Activated naive CD4-positive, alpha-beta T cell treated with Interleukin-2 at 50 U/mL for 16 hours (primary cell): ENCODE measurements at regions not wholly inside any gene's neighbourhood (a gene's known extent, or its start where the extent isn't known, plus 50 kb on each side); places are given as distances from the start of the nearest gene placed in this dataset.

ENCODE experiments used
- DNase-seq: peaks from one replicate; pipeline ENCODE4 v3.0.0-alpha.2; 2020

GRCh38 chr18:46329736-46330246 lies 225.6 kb downstream of the HAUS1 start:
- DNase-seq: no peak

DNA sequence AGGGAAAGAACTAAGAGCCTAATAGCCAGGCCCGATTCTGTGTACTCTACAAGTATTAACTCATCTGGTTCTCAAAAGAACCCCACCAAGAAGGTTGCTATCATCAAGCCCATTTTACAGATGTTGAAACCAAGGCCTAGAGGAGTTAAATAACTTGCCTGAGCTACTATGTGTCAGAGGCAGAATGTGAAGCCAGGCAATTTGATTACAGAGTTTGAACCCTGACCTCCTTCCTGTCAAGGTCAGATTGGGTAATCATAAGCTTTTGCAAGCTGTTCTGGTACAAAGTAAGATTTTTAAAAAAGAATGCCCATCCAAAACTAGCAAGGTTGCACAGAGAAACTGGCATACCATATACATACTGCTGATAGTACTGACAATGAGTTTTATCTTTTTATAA lies 227.1 kb downstream of the HAUS1 start:
- no peak for DNase-seq

DNA sequence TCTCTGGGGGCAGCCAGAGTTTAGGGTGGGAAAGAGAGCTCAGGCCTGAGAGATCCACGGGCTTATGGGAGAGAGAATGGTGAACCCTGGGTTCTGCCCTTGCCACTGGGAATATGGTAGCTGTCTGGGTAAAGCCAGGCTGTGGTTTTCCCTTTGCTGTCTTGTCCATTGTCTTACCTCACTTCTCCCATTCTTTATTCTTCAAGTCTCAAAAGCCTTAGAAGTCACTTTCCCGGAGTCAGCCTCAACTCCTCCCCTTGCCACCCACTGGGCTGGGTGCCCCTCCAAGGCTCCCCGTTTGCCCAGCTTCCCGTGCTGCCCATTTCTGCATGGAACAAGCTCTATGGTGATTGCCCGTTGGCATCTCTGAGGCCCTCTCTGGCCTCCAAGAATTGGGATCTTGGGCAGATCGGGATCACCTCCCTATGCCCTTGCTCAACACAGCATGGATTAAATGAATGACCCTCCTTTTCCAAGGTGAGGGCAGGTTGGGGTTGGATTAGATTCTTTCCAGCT lies 228.2 kb downstream of the HAUS1 start:
- no peak for DNase-seq

DNA sequence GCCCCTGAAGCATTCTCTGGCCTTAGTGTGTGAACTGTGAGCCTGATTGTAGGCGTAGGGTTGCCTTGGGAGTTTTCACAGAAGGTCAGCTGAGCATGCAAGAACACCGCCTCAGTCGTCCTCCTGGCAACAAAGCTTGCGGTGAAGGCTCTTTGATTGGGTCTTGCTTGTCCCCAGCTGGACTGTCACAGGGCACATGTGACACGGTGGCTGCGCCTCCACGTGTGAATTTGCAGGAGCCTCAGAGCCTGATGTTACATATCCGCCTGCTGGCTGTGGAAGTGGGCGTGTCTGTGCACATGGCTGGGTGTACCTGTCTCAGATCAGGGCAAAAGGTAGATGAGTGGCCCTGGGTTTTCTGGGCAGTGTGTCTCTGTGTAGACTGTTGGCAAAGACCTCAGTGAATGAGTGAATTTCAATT lies 228.7 kb downstream of the HAUS1 start:
- no peak for DNase-seq

DNA sequence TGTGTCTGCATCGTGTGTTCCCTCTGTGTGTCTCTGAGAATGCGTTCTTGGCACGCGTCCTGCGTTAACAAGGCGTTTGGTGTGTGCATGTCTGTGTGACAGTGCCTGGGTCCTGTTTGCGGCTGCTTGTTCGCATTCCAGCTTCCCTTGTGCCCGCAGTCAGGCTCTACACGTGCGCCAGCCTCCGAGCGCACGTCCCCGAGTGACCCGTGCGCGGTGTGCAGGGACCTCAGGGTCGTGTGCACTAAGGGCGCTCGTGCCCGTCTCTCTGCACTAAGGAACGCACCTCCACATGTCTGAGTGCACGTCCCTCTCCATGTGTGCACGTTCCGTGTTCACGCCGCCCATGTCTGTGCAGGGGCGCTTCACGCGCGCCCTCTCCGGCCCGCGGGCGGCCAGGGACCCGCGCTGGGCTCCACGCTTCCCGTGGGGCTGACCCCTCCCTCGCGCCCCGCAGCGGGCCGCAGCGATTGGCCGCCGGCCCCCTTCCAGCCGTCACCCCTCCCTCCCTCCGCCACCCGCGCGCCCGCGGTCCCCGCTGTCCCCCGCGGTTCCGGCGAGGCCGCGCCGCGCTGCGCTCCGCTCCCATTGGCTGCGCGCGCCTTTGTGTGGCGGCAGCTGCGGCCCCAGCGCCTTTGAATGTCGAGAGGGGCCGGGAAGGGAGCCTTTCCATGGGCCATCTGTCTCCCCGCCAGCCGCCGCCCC lies 229.4 kb downstream of the HAUS1 start:
- peak; percentile 24 for DNase-seq

DNA sequence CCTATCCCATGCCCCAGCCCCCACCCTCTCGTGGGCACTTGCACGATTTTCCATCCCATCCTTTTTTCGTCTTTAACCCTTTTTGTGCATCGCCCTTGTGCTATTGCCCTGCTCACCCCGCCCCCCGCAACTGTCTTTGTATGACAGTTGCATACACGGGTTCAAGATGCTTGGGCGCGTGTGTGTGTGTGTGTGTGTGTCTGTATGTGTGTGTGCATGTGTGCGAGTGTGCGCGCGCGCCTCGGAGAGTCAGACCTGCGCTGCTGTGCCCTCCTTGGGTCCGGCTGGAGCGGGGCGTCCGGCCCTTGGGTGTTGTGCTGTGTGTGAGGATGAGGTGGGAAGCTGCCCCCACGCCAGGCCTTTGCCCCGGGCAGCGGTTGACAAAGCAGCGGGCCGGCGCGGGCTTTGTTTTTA lies 230.7 kb downstream of the HAUS1 start:
- DNase-seq: no peak

DNA sequence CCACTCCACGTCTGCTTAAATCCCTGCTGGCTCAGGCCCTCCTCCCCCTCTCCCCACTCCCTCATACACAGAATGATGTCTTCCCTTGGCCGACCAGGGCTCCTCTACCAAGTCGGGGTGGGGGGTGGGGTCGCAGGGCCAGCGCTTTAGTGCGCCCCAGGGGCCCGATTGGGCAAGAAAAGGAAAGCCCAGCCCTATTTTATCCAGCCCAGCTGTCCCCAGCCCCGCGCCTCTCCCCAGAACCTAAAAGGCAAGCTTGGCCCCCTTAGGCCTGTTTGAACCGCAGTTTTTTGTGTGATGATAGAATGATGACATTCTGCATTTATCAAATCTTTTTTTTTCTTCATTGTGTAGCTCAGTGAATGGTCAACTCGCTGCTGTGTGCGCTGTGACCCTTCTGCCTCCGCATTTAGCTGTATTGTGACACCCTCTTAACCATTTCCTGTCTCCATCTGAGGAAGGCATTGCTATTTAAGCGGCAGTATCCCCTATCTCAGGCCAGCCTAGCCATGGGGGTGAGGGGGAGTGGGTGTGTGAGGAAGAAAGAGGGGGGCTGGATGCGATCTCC lies 231.4 kb downstream of the HAUS1 start:
- DNase-seq: no peak

- no peak for DNase-seq
These were observed 232.3 kb downstream of the HAUS1 start for GRCh38 chr18:46336278-46337111.

GRCh38 chr18:46337271-46337670 lies 233.1 kb downstream of the HAUS1 start:
- DNase-seq: no peak

GRCh38 chr18:46338205-46338604 lies 234.0 kb downstream of the HAUS1 start:
- no peak for DNase-seq

- no peak for DNase-seq
These were observed 234.6 kb downstream of the HAUS1 start for GRCh38 chr18:46338766-46339165.

DNA sequence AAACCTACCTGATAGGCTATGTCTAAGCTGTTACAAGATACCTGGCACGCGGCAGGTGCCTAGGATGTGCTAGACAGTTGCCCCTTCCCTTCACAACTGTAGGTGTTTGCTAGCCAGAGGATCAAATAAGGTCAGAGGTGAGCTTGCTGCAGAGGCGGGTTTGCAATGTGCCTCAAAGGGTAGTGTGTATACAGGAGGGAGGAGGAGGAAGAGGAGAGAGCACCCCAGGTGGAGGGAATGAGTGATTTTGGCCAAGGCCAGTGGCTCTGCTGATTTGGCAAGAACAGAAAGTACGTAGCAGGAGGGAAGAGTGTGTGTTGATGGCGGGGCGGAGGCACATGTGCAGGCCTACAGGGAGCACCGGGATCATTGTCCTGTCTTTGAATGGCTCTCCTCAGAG lies 236.5 kb downstream of the HAUS1 start:
- DNase-seq: no peak

- DNase-seq: no peak
These were observed 237.9 kb downstream of the HAUS1 start for GRCh38 chr18:46341986-46342525.

GRCh38 chr18:46343456-46343855 lies 239.3 kb downstream of the HAUS1 start:
- DNase-seq: no peak

DNA sequence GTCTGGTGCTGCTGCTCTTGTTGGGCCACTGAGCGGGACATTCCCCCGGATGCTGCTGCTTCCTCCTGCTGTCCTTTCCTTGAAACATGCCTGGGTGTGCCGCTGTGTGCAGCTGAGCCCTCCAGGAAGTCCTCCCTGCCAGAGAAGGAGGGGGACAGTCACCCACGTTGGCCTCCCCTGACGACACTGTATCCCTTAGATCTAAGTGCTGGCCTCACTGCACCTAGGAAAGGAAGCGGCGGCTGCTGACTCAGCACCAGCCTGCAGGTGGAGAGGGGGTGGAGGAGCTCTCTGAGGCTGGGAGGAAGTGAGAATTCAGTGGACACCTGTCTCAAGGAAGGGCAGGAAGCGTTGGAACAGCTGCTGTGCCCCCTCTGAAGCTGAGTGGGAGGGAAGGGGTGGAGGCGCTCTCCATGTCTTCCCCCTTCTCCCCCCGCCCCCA lies 239.8 kb downstream of the HAUS1 start:
- peak; percentile 37 for DNase-seq

GRCh38 chr18:46344416-46345180 lies 240.4 kb downstream of the HAUS1 start:
- DNase-seq: no peak

DNA sequence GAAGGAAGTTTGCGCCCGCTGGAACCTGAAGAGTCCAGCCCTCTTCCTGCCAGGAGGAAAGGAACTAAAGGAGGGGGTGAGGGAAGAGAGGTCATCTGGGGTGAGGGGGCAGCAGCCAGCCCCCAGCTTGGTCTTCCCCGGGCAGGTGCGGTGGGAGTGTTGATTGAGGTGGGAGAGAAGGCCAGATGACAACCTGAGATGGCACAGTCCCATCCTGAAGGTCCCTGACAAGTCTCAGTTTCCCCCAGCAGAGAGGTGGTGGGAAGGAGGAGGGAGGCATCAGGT lies 240.9 kb downstream of the HAUS1 start:
- DNase-seq: no peak

- no peak for DNase-seq
These were observed 242.0 kb downstream of the HAUS1 start for GRCh38 chr18:46346213-46346612.

- DNase-seq: no peak
These were observed 242.9 kb downstream of the HAUS1 start for GRCh38 chr18:46346896-46347630.

DNA sequence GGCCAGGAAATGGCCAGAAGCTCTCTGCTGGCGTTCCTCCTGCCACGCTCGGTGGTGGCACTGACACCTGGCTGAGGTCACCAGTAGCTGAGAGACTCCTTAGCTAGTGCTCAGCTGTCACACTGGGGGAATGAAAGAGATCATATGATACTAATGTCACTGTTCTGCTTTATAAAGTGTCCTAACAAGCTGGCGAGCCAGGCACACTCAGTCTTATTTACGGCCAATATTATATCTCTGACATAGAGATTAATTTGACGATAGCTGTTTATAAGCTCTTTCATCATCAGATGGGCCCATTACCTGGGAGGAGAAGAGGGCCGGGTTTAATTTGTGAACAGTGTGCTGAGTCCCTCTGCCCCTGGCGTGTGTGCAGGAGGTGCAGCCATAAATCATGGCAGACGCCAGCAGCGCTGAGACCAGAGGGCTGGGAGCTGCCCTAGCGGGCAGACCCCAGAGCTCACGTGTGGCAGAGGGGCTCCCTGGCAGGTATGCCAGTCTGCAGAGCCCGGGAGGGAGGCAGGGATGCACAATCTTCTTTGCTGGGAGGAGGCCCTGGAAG lies 246.5 kb downstream of the HAUS1 start:
- DNase-seq: no peak

- DNase-seq: no peak
These were observed 248.5 kb downstream of the HAUS1 start for GRCh38 chr18:46352520-46353250.
